ENCODE measurements at regions not wholly inside any gene's neighbourhood (a gene's known extent, or its start where the extent isn't known, plus 50 kb on each side); places are given as distances from the start of the nearest gene placed in this dataset.

- no peak for DNase-seq
- ChIA-PET CTCF (interaction anchor here (0.7 kb wide), 1 partner anchor 9 kb away, joined by 4 read pairs; no protein-coding TSS in a partner anchor), POLR2A (no interaction called here)
- Mint-ChIP-seq H3K9me3 (no peaks in the 10 kb centered on the region), H3K4me1 (no peaks in the 10 kb centered on the region), H3K4me3 (no peak overlapping the region), H3K27me3 (no peaks in the 10 kb centered on the region), H3K27ac (no peak overlapping the region), H3K36me3 (ENCODE audit: low read depth) (no peaks in the 10 kb centered on the region)
Observed at GRCh38 chr4:79237851-79238250, 88.0 kb downstream of the NAA11 start.

DNA sequence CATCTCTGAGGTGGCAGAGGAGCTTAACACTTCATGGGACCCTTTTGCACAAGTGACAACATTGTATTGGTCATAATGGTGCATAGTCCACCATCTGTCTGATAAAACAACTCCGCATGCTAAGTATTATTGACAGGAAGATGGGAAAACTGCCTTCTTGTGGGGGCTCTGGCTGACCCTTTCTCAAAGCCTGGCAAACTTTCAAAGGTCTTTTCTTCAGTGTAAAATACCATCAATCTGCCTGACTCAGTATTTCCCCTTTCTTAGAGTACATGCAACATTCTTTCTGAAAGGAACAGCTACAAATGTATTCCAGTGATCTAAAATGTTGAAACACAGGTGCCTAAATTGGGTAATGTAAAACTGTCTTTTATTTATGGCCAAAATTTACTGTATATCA, 89.1 kb downstream of the NAA11 start:
- Mint-ChIP-seq H3K27ac (no peak overlapping the region), H3K27me3 (no peaks in the 10 kb centered on the region), H3K4me1 (no peaks in the 10 kb centered on the region), H3K9me3 (no peaks in the 10 kb centered on the region), H3K4me3 (no peak overlapping the region), H3K36me3 (ENCODE audit: low read depth) (no peaks in the 10 kb centered on the region)
- DNase-seq: no peak
- POLR2A ChIA-PET: no interaction called here
- CTCF ChIA-PET: no interaction called here

GRCh38 chr4:79235095-79235494, 90.8 kb downstream of the NAA11 start:
- no peaks in the 10 kb centered on the region for H3K9me3 Mint-ChIP-seq
- no peak for DNase-seq
- H3K27ac Mint-ChIP-seq: no peak overlapping the region
- CTCF ChIA-PET: no interaction called here
- H3K4me1 Mint-ChIP-seq: no peaks in the 10 kb centered on the region
- H3K27me3 Mint-ChIP-seq: no peaks in the 10 kb centered on the region
- H3K4me3 Mint-ChIP-seq: no peak overlapping the region
- POLR2A ChIA-PET: no interaction called here
- no peaks in the 10 kb centered on the region for H3K36me3 Mint-ChIP-seq (ENCODE audit: low read depth)

DNA sequence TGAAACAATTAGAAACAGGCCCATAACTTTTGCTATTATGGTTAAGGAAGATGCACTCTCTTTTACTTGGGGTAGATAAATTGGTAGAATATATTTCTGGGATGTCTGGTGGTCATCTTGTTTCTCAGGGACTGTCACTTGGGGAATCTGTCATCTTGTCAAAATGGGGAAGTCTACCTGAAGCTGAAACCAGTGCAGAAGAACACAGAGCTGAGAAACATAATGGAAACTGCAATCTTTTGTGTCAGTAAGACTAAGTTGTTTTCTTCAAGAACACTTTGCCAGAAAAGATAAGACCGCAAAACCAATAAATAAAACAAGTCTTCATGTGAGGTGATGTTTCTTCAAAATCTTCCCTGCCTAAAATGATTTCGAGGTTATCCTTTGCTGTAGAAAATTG, 92.0 kb downstream of the NAA11 start:
- no peaks in the 10 kb centered on the region for H3K9me3 Mint-ChIP-seq
- H3K4me3 Mint-ChIP-seq: no peak overlapping the region
- POLR2A ChIA-PET: no interaction called here
- DNase-seq: no peak
- no peaks in the 10 kb centered on the region for H3K36me3 Mint-ChIP-seq (ENCODE audit: low read depth)
- H3K27me3 Mint-ChIP-seq: no peaks in the 10 kb centered on the region
- no peak overlapping the region for H3K27ac Mint-ChIP-seq
- CTCF ChIA-PET: no interaction called here
- no peaks in the 10 kb centered on the region for H3K4me1 Mint-ChIP-seq

- no peaks in the 10 kb centered on the region for H3K27me3 Mint-ChIP-seq
- no peak overlapping the region for H3K4me3 Mint-ChIP-seq
- ChIA-PET POLR2A (no interaction called here), CTCF (no interaction called here)
- H3K9me3 Mint-ChIP-seq: no peaks in the 10 kb centered on the region
- DNase-seq: no peak
- no peak overlapping the region for H3K27ac Mint-ChIP-seq
- H3K4me1 Mint-ChIP-seq: no peaks in the 10 kb centered on the region
- H3K36me3 Mint-ChIP-seq (ENCODE audit: low read depth): no peaks in the 10 kb centered on the region
Observed at GRCh38 chr4:79232540-79232939, 93.3 kb downstream of the NAA11 start.

DNA sequence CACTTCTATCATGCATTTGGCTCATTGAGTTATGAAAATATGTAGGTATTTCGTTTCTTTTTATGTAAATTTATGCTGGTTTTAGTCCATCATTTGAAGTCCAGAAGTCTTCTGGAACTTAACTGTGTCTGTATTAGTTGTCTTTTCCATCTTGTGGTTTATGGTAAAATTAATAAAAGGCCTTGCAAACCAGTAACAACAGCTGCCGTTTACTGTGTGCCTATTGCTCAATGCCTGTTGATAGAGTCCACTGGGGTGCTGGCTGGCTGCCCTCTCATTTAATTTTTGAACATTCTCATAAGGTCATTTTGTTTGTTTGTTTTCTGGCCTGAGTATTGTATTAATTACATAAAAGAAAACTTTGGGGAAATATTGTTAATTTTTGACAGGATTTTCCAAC, 98.0 kb downstream of the NAA11 start:
- H3K36me3 Mint-ChIP-seq (ENCODE audit: low read depth): no peaks in the 10 kb centered on the region
- H3K4me3 Mint-ChIP-seq: no peak overlapping the region
- H3K4me1 Mint-ChIP-seq: no peaks in the 10 kb centered on the region
- H3K27me3 Mint-ChIP-seq: no peaks in the 10 kb centered on the region
- DNase-seq: no peak
- CTCF ChIA-PET: no interaction called here
- POLR2A ChIA-PET: no interaction called here
- no peaks in the 10 kb centered on the region for H3K9me3 Mint-ChIP-seq
- H3K27ac Mint-ChIP-seq: no peak overlapping the region

- no peak overlapping the region for H3K4me3 Mint-ChIP-seq
- POLR2A ChIA-PET: no interaction called here
Observed at GRCh38 chr4:79225360-79225759, 100.5 kb downstream of the NAA11 start.

DNA sequence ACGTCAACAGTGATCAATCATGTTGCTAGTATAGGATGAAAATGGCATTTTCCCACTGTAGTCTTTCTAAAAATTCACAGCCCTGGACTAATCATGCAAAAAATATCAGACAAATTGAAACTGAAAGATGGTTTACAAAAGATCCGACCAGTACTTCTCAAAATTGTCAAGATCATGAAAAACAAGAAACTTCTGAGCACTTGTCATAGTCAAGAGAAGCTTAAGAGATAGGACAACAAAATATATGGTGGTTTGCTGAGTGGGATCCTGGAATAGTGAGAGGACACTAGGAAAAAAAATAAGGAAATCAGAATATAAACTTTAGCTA, 101.1 kb downstream of the NAA11 start:
- Mint-ChIP-seq H3K4me3 (no peak overlapping the region), H3K27me3 (no peaks in the 10 kb centered on the region), H3K4me1 (no peaks in the 10 kb centered on the region), H3K36me3 (ENCODE audit: low read depth) (no peaks in the 10 kb centered on the region), H3K27ac (no peak overlapping the region), H3K9me3 (no peaks in the 10 kb centered on the region)
- DNase-seq: no peak
- ChIA-PET CTCF (no interaction called here), POLR2A (no interaction called here)

More at GRCh38 chr4:79225360-79225759, 100.5 kb downstream of the NAA11 start:
- no peaks in the 10 kb centered on the region for H3K36me3 Mint-ChIP-seq (ENCODE audit: low read depth)
- H3K9me3 Mint-ChIP-seq: no peaks in the 10 kb centered on the region
- H3K4me1 Mint-ChIP-seq: no peaks in the 10 kb centered on the region
- CTCF ChIA-PET: no interaction called here
- no peaks in the 10 kb centered on the region for H3K27me3 Mint-ChIP-seq
- H3K27ac Mint-ChIP-seq: no peak overlapping the region
- no peak for DNase-seq

- DNase-seq: no peak
- Mint-ChIP-seq H3K27ac (no peak overlapping the region), H3K4me1 (no peaks in the 10 kb centered on the region), H3K36me3 (ENCODE audit: low read depth) (no peaks in the 10 kb centered on the region), H3K4me3 (no peak overlapping the region), H3K27me3 (no peaks in the 10 kb centered on the region), H3K9me3 (no peaks in the 10 kb centered on the region)
- ChIA-PET CTCF (no interaction called here), POLR2A (no interaction called here)
Observed at GRCh38 chr4:79223993-79224776, 101.7 kb downstream of the NAA11 start.

DNA sequence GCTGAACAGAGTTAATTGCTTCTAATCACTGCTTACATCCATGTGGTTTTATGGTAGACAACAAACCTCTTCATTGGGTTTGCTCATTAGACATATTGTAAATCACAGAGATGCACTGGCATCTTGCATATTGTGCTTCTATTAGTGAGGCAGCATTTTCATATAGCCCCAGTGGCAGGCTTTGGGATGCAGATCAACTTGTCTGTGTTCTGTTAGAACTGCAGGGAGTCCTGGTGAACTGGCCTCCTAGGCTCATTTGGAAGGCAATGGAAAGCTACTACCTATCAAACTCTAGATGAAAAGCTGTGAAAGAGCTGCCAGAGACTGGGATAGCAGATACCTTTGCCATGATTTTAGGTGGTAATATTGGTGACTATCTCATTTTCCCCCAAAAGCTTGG, 108.8 kb downstream of the NAA11 start:
- H3K4me1 Mint-ChIP-seq: no peaks in the 10 kb centered on the region
- H3K27me3 Mint-ChIP-seq: no peaks in the 10 kb centered on the region
- H3K4me3 Mint-ChIP-seq: no peak overlapping the region
- CTCF ChIA-PET: no interaction called here
- H3K9me3 Mint-ChIP-seq: no peaks in the 10 kb centered on the region
- no peak overlapping the region for H3K27ac Mint-ChIP-seq
- DNase-seq: no peak
- no peaks in the 10 kb centered on the region for H3K36me3 Mint-ChIP-seq (ENCODE audit: low read depth)
- POLR2A ChIA-PET: no interaction called here

- no peak overlapping the region for H3K27ac Mint-ChIP-seq
- CTCF ChIA-PET: no interaction called here
- H3K4me1 Mint-ChIP-seq: no peaks in the 10 kb centered on the region
- H3K36me3 Mint-ChIP-seq (ENCODE audit: low read depth): no peaks in the 10 kb centered on the region
- H3K9me3 Mint-ChIP-seq: no peaks in the 10 kb centered on the region
- H3K4me3 Mint-ChIP-seq: no peak overlapping the region
- DNase-seq: no peak
- no peaks in the 10 kb centered on the region for H3K27me3 Mint-ChIP-seq
- POLR2A ChIA-PET: no interaction called here
Observed at GRCh38 chr4:79213702-79214101, 112.2 kb downstream of the NAA11 start.

GRCh38 chr4:79213010-79213409, 112.9 kb downstream of the NAA11 start:
- CTCF ChIA-PET: no interaction called here
- no peak for DNase-seq
- Mint-ChIP-seq H3K27ac (no peak overlapping the region), H3K4me3 (no peak overlapping the region), H3K36me3 (ENCODE audit: low read depth) (no peaks in the 10 kb centered on the region), H3K9me3 (no peaks in the 10 kb centered on the region), H3K4me1 (no peaks in the 10 kb centered on the region), H3K27me3 (no peaks in the 10 kb centered on the region)
- POLR2A ChIA-PET: no interaction called here

- CTCF ChIA-PET: no interaction called here
- Mint-ChIP-seq H3K4me3 (no peak overlapping the region), H3K36me3 (ENCODE audit: low read depth) (no peaks in the 10 kb centered on the region), H3K9me3 (no peaks in the 10 kb centered on the region), H3K4me1 (no peaks in the 10 kb centered on the region), H3K27ac (no peak overlapping the region), H3K27me3 (no peaks in the 10 kb centered on the region)
- no peak for DNase-seq
- POLR2A ChIA-PET: no interaction called here
Observed at GRCh38 chr4:79212311-79212710, 113.5 kb downstream of the NAA11 start.

GRCh38 chr4:79211490-79211889, 114.4 kb downstream of the NAA11 start:
- Mint-ChIP-seq H3K4me1 (no peaks in the 10 kb centered on the region), H3K27ac (no peak overlapping the region), H3K27me3 (no peaks in the 10 kb centered on the region), H3K4me3 (no peak overlapping the region), H3K36me3 (ENCODE audit: low read depth) (no peaks in the 10 kb centered on the region), H3K9me3 (no peaks in the 10 kb centered on the region)
- POLR2A ChIA-PET: no interaction called here
- no peak for DNase-seq
- CTCF ChIA-PET: no interaction called here

GRCh38 chr4:79210636-79211049, 115.2 kb downstream of the NAA11 start:
- POLR2A ChIA-PET: no interaction called here
- H3K4me3 Mint-ChIP-seq: no peak overlapping the region
- H3K36me3 Mint-ChIP-seq (ENCODE audit: low read depth): no peaks in the 10 kb centered on the region

More at GRCh38 chr4:79210636-79211049, 115.2 kb downstream of the NAA11 start:
- Mint-ChIP-seq H3K4me1 (no peaks in the 10 kb centered on the region), H3K27me3 (no peaks in the 10 kb centered on the region), H3K9me3 (no peaks in the 10 kb centered on the region), H3K27ac (no peak overlapping the region)
- CTCF ChIA-PET: no interaction called here
- DNase-seq: no peak

Data from activated CD4-positive, alpha-beta memory T cell treated with anti-CD3 and anti-CD28 coated beads, Interleukin-2, amount 10 ng/mL, durations not matched to agents 7 days and 5 days (primary cell).